ENCODE measurements at regions not wholly inside any gene's neighbourhood (a gene's known extent, or its start where the extent isn't known, plus 50 kb on each side); places are given as distances from the start of the nearest gene placed in this dataset.

GRCh38 chr6:48178700-48179099 lies 67.7 kb upstream of the PTCHD4 start:
- DNase-seq, result no peak
- Histone ChIP-seq H3K27me3 (no peaks in the 10 kb centered on the region), H3K9me3 (no peaks in the 10 kb centered on the region), H3K36me3 (no peaks in the 10 kb centered on the region), H3K4me3 (ENCODE audit: low read depth, low read length) (no peak overlapping the region), H3K4me1 (no peaks in the 10 kb centered on the region)
- TF ChIP-seq, protein P1, sequence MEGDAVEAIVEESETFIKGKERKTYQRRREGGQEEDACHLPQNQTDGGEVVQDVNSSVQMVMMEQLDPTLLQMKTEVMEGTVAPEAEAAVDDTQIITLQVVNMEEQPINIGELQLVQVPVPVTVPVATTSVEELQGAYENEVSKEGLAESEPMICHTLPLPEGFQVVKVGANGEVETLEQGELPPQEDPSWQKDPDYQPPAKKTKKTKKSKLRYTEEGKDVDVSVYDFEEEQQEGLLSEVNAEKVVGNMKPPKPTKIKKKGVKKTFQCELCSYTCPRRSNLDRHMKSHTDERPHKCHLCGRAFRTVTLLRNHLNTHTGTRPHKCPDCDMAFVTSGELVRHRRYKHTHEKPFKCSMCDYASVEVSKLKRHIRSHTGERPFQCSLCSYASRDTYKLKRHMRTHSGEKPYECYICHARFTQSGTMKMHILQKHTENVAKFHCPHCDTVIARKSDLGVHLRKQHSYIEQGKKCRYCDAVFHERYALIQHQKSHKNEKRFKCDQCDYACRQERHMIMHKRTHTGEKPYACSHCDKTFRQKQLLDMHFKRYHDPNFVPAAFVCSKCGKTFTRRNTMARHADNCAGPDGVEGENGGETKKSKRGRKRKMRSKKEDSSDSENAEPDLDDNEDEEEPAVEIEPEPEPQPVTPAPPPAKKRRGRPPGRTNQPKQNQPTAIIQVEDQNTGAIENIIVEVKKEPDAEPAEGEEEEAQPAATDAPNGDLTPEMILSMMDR (IDR thresholded peaks at IDR 0.05; ENCODE audit: low read depth, low read length), result no peak

DNA sequence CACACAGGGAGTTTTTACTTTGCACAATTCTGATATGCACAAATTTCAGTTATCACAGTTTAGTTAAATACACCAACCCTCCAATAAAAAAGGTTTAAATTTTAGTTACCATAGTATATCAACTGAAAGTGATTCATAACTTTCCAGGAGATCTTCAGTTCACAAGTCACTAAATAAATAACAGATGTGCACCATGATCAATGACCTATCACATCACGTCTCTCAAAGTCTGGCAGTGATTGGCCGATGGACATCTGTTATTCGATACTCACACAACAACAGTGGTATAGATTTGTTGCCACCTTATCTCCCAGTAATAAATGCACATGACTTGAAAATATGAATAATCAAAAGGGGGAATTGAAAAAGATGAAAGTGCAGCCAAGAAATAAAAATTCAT lies 66.8 kb upstream of the PTCHD4 start:
- DNase-seq, result no peak
- Histone ChIP-seq H3K36me3 (no peaks in the 10 kb centered on the region), H3K9me3 (no peaks in the 10 kb centered on the region)

DNA sequence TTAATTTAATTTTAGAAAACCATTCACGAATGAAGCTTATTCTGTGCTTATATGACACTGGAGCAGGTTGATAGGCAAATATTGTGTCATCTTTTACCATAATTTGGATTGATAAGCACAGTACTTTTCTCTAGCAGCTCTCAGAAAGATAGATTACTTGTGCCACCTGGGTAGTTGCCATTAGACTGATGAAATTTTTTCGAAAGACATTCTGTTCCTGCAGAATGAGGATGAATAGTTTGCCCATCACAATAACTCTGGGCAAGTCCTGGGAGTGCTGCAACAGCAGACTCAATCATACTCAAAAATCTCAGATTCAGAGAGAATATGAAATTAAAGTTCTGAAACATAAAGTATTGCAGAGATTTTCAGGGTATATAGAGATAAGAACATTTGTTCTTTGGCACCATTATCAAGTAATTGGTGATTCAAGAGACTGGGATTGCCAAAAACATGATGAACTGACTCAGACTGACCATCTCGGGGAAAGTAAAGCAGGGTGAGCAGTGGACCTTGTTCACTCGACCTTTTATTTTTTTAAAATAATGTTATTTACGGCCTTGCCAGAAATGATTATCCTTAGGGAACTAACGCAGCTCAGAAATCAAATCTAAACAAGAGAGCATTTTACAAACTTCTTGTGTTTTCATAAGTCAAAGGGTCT lies 65.8 kb upstream of the PTCHD4 start:
- TF ChIP-seq, protein P1 (IDR thresholded peaks at IDR 0.05; ENCODE audit: low read depth, low read length), result no peak
- no peak for DNase-seq

More for the DNA sequence above, 66.8 kb upstream of the PTCHD4 start:
- no peak overlapping the region for H3K4me3 ChIP-seq (ENCODE audit: low read depth, low read length)
- TF ChIP-seq, protein P1 (IDR thresholded peaks at IDR 0.05; ENCODE audit: low read depth, low read length), result no peak
- no peaks in the 10 kb centered on the region for H3K27me3 ChIP-seq
- no peaks in the 10 kb centered on the region for H3K4me1 ChIP-seq

DNA sequence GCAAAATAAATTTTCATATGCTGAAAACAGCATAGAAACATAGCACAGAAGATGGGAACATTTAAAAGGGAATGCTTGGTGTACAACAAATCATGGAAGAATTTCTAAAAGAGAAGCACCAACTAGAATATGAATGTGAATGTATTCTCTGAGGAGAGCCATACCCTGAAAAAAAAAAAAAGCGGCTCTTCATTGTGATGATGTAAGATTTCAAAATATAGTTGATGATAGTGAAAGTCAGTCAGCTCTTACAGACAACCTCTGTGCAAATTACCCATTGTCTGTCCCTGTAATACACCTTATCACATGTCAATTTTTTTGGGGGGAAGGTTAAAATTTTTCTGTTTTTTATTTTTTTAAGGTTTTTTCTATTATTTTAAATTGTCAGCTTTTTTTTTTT lies 58.6 kb upstream of the PTCHD4 start:
- DNase-seq, result no peak
- no peaks in the 10 kb centered on the region for H3K27me3 ChIP-seq
- H3K36me3 ChIP-seq, result no peaks in the 10 kb centered on the region
- no peaks in the 10 kb centered on the region for H3K4me1 ChIP-seq
- H3K4me3 ChIP-seq (ENCODE audit: low read depth, low read length), result no peak overlapping the region
- TF ChIP-seq, protein P1 (IDR thresholded peaks at IDR 0.05; ENCODE audit: low read depth, low read length), result no peak
- H3K9me3 ChIP-seq, result no peaks in the 10 kb centered on the region

More for the DNA sequence above, 65.8 kb upstream of the PTCHD4 start:
- Histone ChIP-seq H3K4me3 (ENCODE audit: low read depth, low read length) (no peak overlapping the region), H3K4me1 (no peaks in the 10 kb centered on the region), H3K9me3 (no peaks in the 10 kb centered on the region), H3K36me3 (no peaks in the 10 kb centered on the region), H3K27me3 (no peaks in the 10 kb centered on the region)
